CD14-positive monocyte (primary cell): ENCODE measurements at regions not wholly inside any gene's neighbourhood (a gene's known extent, or its start where the extent isn't known, plus 50 kb on each side); places are given as distances from the start of the nearest gene placed in this dataset.

Experiments used
- DNase-seq, 3 donors: peaks; one replicate each; pipeline ENCODE4 v3.0.0-alpha.2; 2011 to 2022
- H2AFZ ChIP-seq: 2 replicates; pipeline ENCODE4 v1.6.0; 2012; ENCODE audit warnings: mild to moderate bottlenecking, low read depth, low read length, inconsistent platforms; ENCODE audit not compliant: insufficient read depth, poor library complexity, severe bottlenecking
- H3K27ac ChIP-seq, 2 donors: 1 replicate in 1 of 2; 2 replicates in 1 of 2; pipeline ENCODE4 v1.5.1; 2012 to 2013; ENCODE audit warnings: low read length in 2 of 2, control low read depth in 1 of 2, inconsistent platforms in 1 of 2, low read depth in 1 of 2, mild to moderate bottlenecking in 1 of 2
- H3K27me3 ChIP-seq, 2 donors: one replicate each; pipeline versions ENCODE4 v1.6.0 to v1.6.1; 2011 to 2013; ENCODE audit warnings: low read length in 2 of 2; ENCODE audit not compliant: control insufficient read depth in 2 of 2, insufficient read depth in 2 of 2
- H3K36me3 ChIP-seq, 2 donors: replicated peaks in 1 of 2; 1 replicate in 1 of 2; 2 replicates in 1 of 2; pipeline versions ENCODE4 v1.5.1 to v1.6.1; 2012 to 2013; ENCODE audit warnings: low read length in 2 of 2, control low read depth in 1 of 2, inconsistent platforms in 1 of 2, mild to moderate bottlenecking in 1 of 2; ENCODE audit not compliant: insufficient read depth in 2 of 2, control insufficient read depth in 1 of 2
- H3K4me1 ChIP-seq, 2 donors: 1 replicate in 1 of 2; 2 replicates in 1 of 2; pipeline versions ENCODE4 v1.5.1 to v1.6.1; 2012 to 2013; ENCODE audit warnings: low read length in 2 of 2, control low read depth in 1 of 2, inconsistent platforms in 1 of 2, mild to moderate bottlenecking in 1 of 2, moderate library complexity in 1 of 2; ENCODE audit not compliant: insufficient read depth in 2 of 2, control insufficient read depth in 1 of 2
- H3K4me2 ChIP-seq: replicated peaks from 2 replicates; pipeline ENCODE3; 2012; ENCODE audit warnings: low read length, moderate library complexity, mild to moderate bottlenecking; ENCODE audit not compliant: poor library complexity, severe bottlenecking; ENCODE audit errors: extremely low read depth
- H3K4me3 ChIP-seq, 3 experiments: fragments of 200-600 bp in 1 of 3; sonication (generic) in 1 of 3; replicated peaks in 1 of 3; 1 replicate in 2 of 3; 2 replicates in 1 of 3; pipeline ENCODE4 v1.5.1; 2011 to 2013; ENCODE audit warnings: low read length in 3 of 3, mild to moderate bottlenecking in 3 of 3, control low read depth in 2 of 3, low read depth in 2 of 3, inconsistent platforms in 1 of 3, moderate library complexity in 1 of 3
- H3K79me2 ChIP-seq: 2 replicates; pipeline ENCODE4 v1.6.0; 2012; ENCODE audit warnings: mild to moderate bottlenecking, control low read depth, inconsistent platforms, low read length, moderate library complexity; ENCODE audit not compliant: insufficient read depth
- H3K9ac ChIP-seq: 2 replicates; pipeline ENCODE4 v1.6.0; 2017; ENCODE audit warnings: low read length, mild to moderate bottlenecking; ENCODE audit not compliant: insufficient read depth, poor library complexity, severe bottlenecking
- H3K9me3 ChIP-seq, 2 donors: replicated peaks in 1 of 2; 1 replicate in 1 of 2; 2 replicates in 1 of 2; pipeline versions ENCODE4 v1.5.1 to v1.6.1; 2012 to 2013; ENCODE audit warnings: low read length in 2 of 2, control low read depth in 1 of 2; ENCODE audit not compliant: control insufficient read depth in 1 of 2, insufficient read depth in 1 of 2
- H4K20me1 ChIP-seq: 2 replicates; pipeline ENCODE4 v1.6.0; 2012; ENCODE audit warnings: mild to moderate bottlenecking, low read length, control low read depth, moderate library complexity; ENCODE audit not compliant: insufficient read depth
- H3K27ac Mint-ChIP-seq, 7 donors: one replicate each; pipeline ENCODE4 v1.8.0; 2020; ENCODE audit warnings: mild to moderate bottlenecking in 7 of 7, mixed read lengths in 7 of 7, moderate library complexity in 6 of 7, inconsistent platforms in 2 of 7
- H3K27me3 Mint-ChIP-seq, 3 donors: one replicate each; pipeline ENCODE4 v1.8.0; 2021 to 2022; ENCODE audit warnings: low read depth in 3 of 3, mild to moderate bottlenecking in 3 of 3, mixed read lengths in 3 of 3, moderate library complexity in 3 of 3, inconsistent platforms in 1 of 3
- H3K36me3 Mint-ChIP-seq, 2 donors: one replicate each; pipeline ENCODE4 v1.8.0; 2020; ENCODE audit warnings: mixed read lengths in 2 of 2, inconsistent platforms in 1 of 2, mild to moderate bottlenecking in 1 of 2
- H3K4me1 Mint-ChIP-seq: one replicate; pipeline ENCODE4 v1.8.0; 2020; ENCODE audit warnings: mild to moderate bottlenecking, mixed read lengths
- H3K4me3 Mint-ChIP-seq, 2 donors: one replicate each; pipeline ENCODE4 v1.8.0; 2020; ENCODE audit warnings: mild to moderate bottlenecking in 2 of 2, mixed read lengths in 2 of 2, moderate library complexity in 1 of 2
- H3K9me3 Mint-ChIP-seq, 7 donors: one replicate each; pipeline ENCODE4 v1.8.0; 2020 to 2022; ENCODE audit warnings: mixed read lengths in 7 of 7, mild to moderate bottlenecking in 6 of 7, moderate library complexity in 6 of 7, inconsistent platforms in 2 of 7
- CTCF ChIP-seq: fragments of 200-600 bp; IDR thresholded peaks from one replicate; pipeline ENCODE4 v1.8.0; 2022; ENCODE audit warnings: antibody characterized with exemption, mild to moderate bottlenecking
- WGBS: methylation state at CpG from one replicate; pipeline ENCODE4 v1.1.5; 2013; ENCODE audit warnings: missing lambda C conversion rate; ENCODE audit not compliant: insufficient coverage; 5-methylcytosine and 5-hydroxymethylcytosine counted together
- intact Hi-C, 2 donors: fragments of 100-400 bp; cut with micrococcal nuclease; formaldehyde crosslinking; loops; one replicate each; pipeline versions ENCODE4 v1.15.0 to v1.15.1; 2023

- Histone ChIP-seq H3K9ac (no peak overlapping the region), H3K27me3 (no peaks in the 10 kb centered on the region), H3K4me3 (no peak overlapping the region), H3K9me3 (no peaks in the 10 kb centered on the region), H3K36me3 (no peaks in the 10 kb centered on the region), H3K4me2 (no peak overlapping the region), H3K79me2 (no peaks in the 10 kb centered on the region), H4K20me1 (no peaks in the 10 kb centered on the region), H2AFZ (no peak overlapping the region), H3K27ac (no peak overlapping the region), H3K4me1 (no peaks in the 10 kb centered on the region)
- no peak for TF ChIP-seq CTCF
- H3K27ac Mint-ChIP-seq: no peak overlapping the region
- no CpG with 5 or more reads among the region's 3 CpGs for WGBS
- H3K27me3 Mint-ChIP-seq: no peaks in the 10 kb centered on the region
- H3K9me3 Mint-ChIP-seq: peaks cover 0 to 5% (median 0%) of the 10 kb centered on the region in 7 donors
- H3K36me3 Mint-ChIP-seq: no peaks in the 10 kb centered on the region
- intact Hi-C loops: no loop called here
- DNase-seq: no peak
- H3K4me3 Mint-ChIP-seq: no peak overlapping the region
- no peaks in the 10 kb centered on the region for H3K4me1 Mint-ChIP-seq
Observed at GRCh38 chr4:66628146-66628545, 917.2 kb downstream of the CENPC start.

GRCh38 chr4:66625480-66625879 is 919.8 kb downstream of the CENPC start:
- Histone ChIP-seq H3K4me3 (no peak overlapping the region), H2AFZ (no peak overlapping the region), H3K36me3 (no peaks in the 10 kb centered on the region), H3K9me3 (no peaks in the 10 kb centered on the region), H3K9ac (no peak overlapping the region), H3K79me2 (no peaks in the 10 kb centered on the region), H3K27ac (no peak overlapping the region), H4K20me1 (no peaks in the 10 kb centered on the region), H3K4me1 (no peaks in the 10 kb centered on the region), H3K27me3 (no peaks in the 10 kb centered on the region), H3K4me2 (no peak overlapping the region)
- Mint-ChIP-seq H3K9me3 (peaks cover 0 to 7% (median 2%) of the 10 kb centered on the region in 7 donors), H3K27me3 (no peaks in the 10 kb centered on the region), H3K4me1 (no peaks in the 10 kb centered on the region), H3K4me3 (no peak overlapping the region), H3K36me3 (no peaks in the 10 kb centered on the region), H3K27ac (no peak overlapping the region)
- WGBS: no CpG with 5 or more reads among the region's 5 CpGs
- intact Hi-C loops: no loop called here
- no peak for DNase-seq
- TF ChIP-seq CTCF: no peak
